ENCODE measurements at regions not wholly inside any gene's neighbourhood (a gene's known extent, or its start where the extent isn't known, plus 50 kb on each side); places are given as distances from the start of the nearest gene placed in this dataset.

GRCh38 chr7:46511442-46512215, 590.6 kb upstream of the IGFBP3 start:
- TF ChIP-seq BHLHE40 (IDR thresholded peaks at IDR 0.05; ENCODE audit: borderline replicate concordance): no peak
- TF ChIP-seq SP1 (IDR thresholded peaks at IDR 0.05): no peak
- TF ChIP-seq FOXM1 (IDR thresholded peaks at IDR 0.05; ENCODE audit: borderline replicate concordance): no peak

Measured in HEK293T (cell line).